ENCODE measurements at regions not wholly inside any gene's neighbourhood (a gene's known extent, or its start where the extent isn't known, plus 50 kb on each side); places are given as distances from the start of the nearest gene placed in this dataset.

GRCh38 chr21:39054066-39054465 lies 129.2 kb downstream of the PSMG1 start:
- DNase-seq (ENCODE audit: low spot score) = no peak

GRCh38 chr21:39053126-39053525 lies 130.1 kb downstream of the PSMG1 start:
- no peak for DNase-seq (ENCODE audit: low spot score)

GRCh38 chr21:39052718-39053117 lies 130.5 kb downstream of the PSMG1 start:
- DNase-seq (ENCODE audit: low spot score) = no peak

- no peak for DNase-seq (ENCODE audit: low spot score)
Observed at GRCh38 chr21:39051588-39051949, 131.7 kb downstream of the PSMG1 start.

GRCh38 chr21:39050841-39051587 lies 132.2 kb downstream of the PSMG1 start:
- no peak for DNase-seq (ENCODE audit: low spot score)

GRCh38 chr21:39048574-39048973 lies 134.7 kb downstream of the PSMG1 start:
- DNase-seq (ENCODE audit: low spot score) = no peak

- DNase-seq (ENCODE audit: low spot score) = no peak
Observed at GRCh38 chr21:39048064-39048463, 135.2 kb downstream of the PSMG1 start.

- no peak for DNase-seq (ENCODE audit: low spot score)
Observed at GRCh38 chr21:39047046-39047445, 136.2 kb downstream of the PSMG1 start.

GRCh38 chr21:39046236-39046916 lies 136.9 kb downstream of the PSMG1 start:
- no peak for DNase-seq (ENCODE audit: low spot score)

- no peak for DNase-seq (ENCODE audit: low spot score)
Observed at GRCh38 chr21:39041816-39042215, 141.4 kb downstream of the PSMG1 start.

- DNase-seq (ENCODE audit: low spot score) = no peak
Observed at GRCh38 chr21:39040494-39041110, 142.6 kb downstream of the PSMG1 start.

GRCh38 chr21:39037807-39038405 lies 145.3 kb downstream of the PSMG1 start:
- DNase-seq (ENCODE audit: low spot score) = no peak

- no peak for DNase-seq (ENCODE audit: low spot score)
Observed at GRCh38 chr21:39036581-39036980, 146.7 kb downstream of the PSMG1 start.

GRCh38 chr21:39034590-39035536 lies 148.4 kb downstream of the PSMG1 start:
- DNase-seq (ENCODE audit: low spot score) = no peak

GRCh38 chr21:39033878-39034589 lies 149.2 kb downstream of the PSMG1 start:
- no peak for DNase-seq (ENCODE audit: low spot score)

GRCh38 chr21:39029900-39030884 lies 153.1 kb downstream of the PSMG1 start:
- no peak for DNase-seq (ENCODE audit: low spot score)

- DNase-seq (ENCODE audit: low spot score) = no peak
Observed at GRCh38 chr21:39029086-39029755, 154.0 kb downstream of the PSMG1 start.

- no peak for DNase-seq (ENCODE audit: low spot score)
Observed at GRCh38 chr21:39025198-39025597, 158.1 kb downstream of the PSMG1 start.

- no peak for DNase-seq (ENCODE audit: low spot score)
Observed at GRCh38 chr21:39024538-39024937, 158.7 kb downstream of the PSMG1 start.

Data from hematopoietic multipotent progenitor cell treated with erythropoietin and hydrocortisone succinate and interleukin-3 and kit ligand, for 17 days (in vitro differentiated cells).